LNCAP (cell line): ENCODE measurements at regions not wholly inside any gene's neighbourhood (a gene's known extent, or its start where the extent isn't known, plus 50 kb on each side); places are given as distances from the start of the nearest gene placed in this dataset.

Experiments used
- CTCF ChIP-seq: fragments of 450-650 bp; IDR thresholded peaks from 2 replicates; pipeline ENCODE4 v1.5.1; 2017; ENCODE audit warnings: mild to moderate bottlenecking

GRCh38 chrY:21242793-21243192 is 268.3 kb upstream of the RBMY1B start:
- TF ChIP-seq CTCF: no peak

- no peak for TF ChIP-seq CTCF
Observed at GRCh38 chrY:21246780-21247179, 264.4 kb upstream of the RBMY1B start.

GRCh38 chrY:21248591-21248990 is 262.5 kb upstream of the RBMY1B start:
- TF ChIP-seq CTCF: no peak

GRCh38 chrY:21253455-21254248 is 257.5 kb upstream of the RBMY1B start:
- TF ChIP-seq CTCF: no peak

GRCh38 chrY:21254476-21254875 is 256.7 kb upstream of the RBMY1B start:
- no peak for TF ChIP-seq CTCF

GRCh38 chrY:21256820-21257219 is 254.3 kb upstream of the RBMY1B start:
- no peak for TF ChIP-seq CTCF

GRCh38 chrY:21259707-21260106 is 251.4 kb upstream of the RBMY1B start:
- no peak for TF ChIP-seq CTCF

- TF ChIP-seq CTCF: 0 out of 2 replicates have a peak, but pooled peaks have one; percentile 24
Observed at GRCh38 chrY:21260325-21260724, 250.8 kb upstream of the RBMY1B start.
